NCI-H460 (cell line): ENCODE measurements at regions not wholly inside any gene's neighbourhood (a gene's known extent, or its start where the extent isn't known, plus 50 kb on each side); places are given as distances from the start of the nearest gene placed in this dataset.
"Not testable (repeated sequence)": the region's sequence is repeated elsewhere in the genome, so short reads cannot be mapped to it uniquely, and the experiment has no call there.

Experiments
- DNase-seq: peaks from one replicate; pipeline ENCODE4 v3.0.0-alpha.2; 2016; ENCODE audit warnings: low read depth; ENCODE audit errors: extremely low read depth

- no peak for DNase-seq
Measured at GRCh38 chr13:33409673-33410510, 124.3 kb upstream of the STARD13 start.

DNA sequence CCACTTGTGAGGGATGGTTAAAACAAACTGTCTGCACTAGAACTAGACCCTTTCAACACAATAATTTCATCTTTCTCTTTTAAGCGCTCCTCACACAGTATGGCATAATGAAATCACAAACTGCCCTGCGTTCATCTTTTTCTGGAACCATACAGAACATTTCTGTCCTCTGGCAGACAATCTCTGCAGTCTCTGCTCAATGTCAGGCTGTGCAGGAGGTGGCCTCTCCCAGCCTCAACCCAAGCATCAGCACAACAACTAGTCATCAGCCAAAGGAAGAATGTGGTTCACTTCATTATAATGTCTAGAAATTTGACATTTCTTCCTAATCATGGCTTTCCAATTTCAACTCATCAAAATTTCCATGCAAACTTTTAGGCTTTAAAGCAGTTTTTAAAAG, 125.1 kb upstream of the STARD13 start:
- no peak for DNase-seq

DNA sequence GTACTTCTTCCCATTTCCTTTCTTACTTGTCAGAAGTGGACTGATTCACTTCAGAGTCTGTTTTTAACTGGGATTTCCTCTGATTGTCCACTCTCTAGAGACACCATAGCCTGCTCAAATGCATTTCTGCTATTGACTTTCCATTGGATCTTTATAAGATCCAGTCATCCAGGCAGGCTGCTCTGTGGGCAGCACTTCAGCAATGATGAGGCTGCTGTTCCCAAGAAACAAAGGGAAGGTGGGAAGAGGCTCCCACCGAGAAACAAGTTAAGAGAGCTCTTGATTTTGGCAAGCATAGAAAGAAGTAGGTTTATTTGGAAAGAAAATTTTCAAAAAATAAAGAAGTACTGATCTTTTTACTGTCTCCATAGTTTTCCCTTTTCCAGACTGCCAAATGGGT, 125.8 kb upstream of the STARD13 start:
- DNase-seq = no peak

- DNase-seq = no peak
Measured at GRCh38 chr13:33415822-33416221, 130.3 kb upstream of the STARD13 start.

- not testable (repeated sequence) for DNase-seq
Measured at GRCh38 chr13:33418224-33418953, 132.8 kb upstream of the STARD13 start.

DNA sequence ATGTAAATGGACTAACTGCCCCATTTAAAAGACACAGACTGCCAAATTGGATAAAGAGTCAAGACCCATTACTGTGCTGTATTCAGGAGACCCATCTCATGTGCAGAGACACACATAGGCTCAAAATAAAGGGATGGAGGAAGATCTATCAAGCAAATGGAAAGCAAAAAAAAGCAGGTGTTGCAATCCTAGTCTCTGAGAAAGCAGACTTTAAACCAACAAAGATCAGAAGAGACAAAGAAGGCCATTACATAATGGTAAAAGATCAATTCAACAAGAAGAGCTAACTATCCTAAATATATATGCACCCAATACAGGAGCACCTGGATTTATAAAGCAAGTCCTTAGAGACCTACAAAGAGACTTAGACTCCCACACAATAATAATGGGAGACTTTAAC, 134.6 kb upstream of the STARD13 start:
- not testable (repeated sequence) for DNase-seq

GRCh38 chr13:33426131-33426530, 140.6 kb upstream of the STARD13 start:
- no peak for DNase-seq

- DNase-seq = no peak
Measured at GRCh38 chr13:33433316-33433715, 147.8 kb upstream of the STARD13 start.

- DNase-seq = no peak
Measured at GRCh38 chr13:33434676-33435075, 149.1 kb upstream of the STARD13 start.

DNA sequence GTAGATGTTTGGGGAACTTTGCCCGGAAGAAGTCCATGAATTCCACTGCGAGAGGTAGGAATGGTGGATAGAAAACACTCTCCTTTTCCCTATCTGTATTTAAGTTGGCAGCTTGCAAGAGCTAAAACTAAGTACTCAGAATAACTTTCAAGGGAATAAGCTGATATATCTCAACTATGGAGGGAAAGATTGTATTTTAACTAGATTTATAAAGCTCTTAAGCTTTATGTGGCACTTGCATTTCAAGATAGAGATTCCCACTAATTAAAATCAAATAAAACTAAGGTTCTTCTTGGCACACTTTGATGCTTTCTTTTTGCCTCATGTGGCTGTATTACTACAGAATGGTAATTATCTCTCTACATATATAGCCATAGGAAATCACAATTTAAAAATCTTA, 149.7 kb upstream of the STARD13 start:
- no peak for DNase-seq

GRCh38 chr13:33438918-33439317, 153.4 kb upstream of the STARD13 start:
- no peak for DNase-seq

DNA sequence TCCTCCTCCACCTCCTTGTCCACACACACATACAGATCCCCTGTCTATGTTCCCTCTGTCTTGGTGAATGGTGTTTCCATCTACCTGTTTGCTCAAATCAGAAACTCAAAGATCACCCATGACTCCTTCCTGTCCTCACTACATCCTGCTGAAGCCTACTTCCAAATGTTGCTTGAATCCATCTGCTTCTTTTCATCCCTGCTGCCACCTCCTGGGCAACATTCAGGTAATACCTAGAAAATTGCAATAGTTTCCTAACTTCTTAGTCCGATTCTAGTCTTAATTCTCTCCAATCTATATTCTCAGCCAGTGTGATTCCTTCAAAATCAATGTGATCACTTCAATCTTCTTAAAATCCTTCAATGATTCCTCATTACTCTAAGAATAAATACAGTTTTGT, 155.5 kb upstream of the STARD13 start:
- peak; percentile 1 for DNase-seq

DNA sequence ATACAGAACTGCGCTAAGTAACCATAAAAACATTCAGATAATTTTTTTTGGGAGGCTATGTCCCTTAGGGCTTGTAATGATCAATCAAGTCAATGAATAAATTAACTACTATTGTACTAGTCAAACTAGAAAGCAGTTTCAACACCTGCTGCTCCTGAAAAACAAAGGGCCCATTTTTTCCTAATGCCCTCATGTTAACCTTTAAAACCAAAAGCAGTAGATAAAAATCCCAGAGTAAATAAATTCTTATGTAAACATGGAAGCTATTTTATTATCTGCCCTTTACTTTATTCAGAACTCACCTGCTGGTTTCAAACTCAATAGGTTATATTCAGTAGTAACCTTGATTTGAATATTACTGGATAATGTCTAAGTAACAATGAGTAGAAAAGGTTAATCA, 159.5 kb upstream of the STARD13 start:
- no peak for DNase-seq

DNA sequence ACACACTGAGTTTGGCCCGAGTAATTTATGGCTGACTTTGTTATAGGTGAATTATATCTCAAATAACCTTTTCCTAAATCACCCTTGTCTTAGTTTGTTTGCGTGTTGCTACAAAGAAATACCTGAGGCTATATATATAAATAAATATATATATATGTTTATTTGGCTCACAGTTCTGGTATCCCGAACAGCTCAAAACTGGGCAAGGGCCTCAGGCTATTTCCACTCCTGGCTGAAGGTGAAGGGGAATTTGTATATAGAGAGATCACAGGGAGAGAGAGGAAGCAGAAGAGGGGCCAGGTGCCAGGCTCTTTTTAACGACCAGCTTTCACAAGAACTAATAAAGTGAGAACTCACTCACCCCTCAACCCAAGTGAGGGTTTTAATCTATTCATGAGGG, 159.9 kb upstream of the STARD13 start:
- no peak for DNase-seq

- no peak for DNase-seq
Measured at GRCh38 chr13:33446821-33447725, 161.5 kb upstream of the STARD13 start.

GRCh38 chr13:33448889-33449288, 163.3 kb upstream of the STARD13 start:
- no peak for DNase-seq

DNA sequence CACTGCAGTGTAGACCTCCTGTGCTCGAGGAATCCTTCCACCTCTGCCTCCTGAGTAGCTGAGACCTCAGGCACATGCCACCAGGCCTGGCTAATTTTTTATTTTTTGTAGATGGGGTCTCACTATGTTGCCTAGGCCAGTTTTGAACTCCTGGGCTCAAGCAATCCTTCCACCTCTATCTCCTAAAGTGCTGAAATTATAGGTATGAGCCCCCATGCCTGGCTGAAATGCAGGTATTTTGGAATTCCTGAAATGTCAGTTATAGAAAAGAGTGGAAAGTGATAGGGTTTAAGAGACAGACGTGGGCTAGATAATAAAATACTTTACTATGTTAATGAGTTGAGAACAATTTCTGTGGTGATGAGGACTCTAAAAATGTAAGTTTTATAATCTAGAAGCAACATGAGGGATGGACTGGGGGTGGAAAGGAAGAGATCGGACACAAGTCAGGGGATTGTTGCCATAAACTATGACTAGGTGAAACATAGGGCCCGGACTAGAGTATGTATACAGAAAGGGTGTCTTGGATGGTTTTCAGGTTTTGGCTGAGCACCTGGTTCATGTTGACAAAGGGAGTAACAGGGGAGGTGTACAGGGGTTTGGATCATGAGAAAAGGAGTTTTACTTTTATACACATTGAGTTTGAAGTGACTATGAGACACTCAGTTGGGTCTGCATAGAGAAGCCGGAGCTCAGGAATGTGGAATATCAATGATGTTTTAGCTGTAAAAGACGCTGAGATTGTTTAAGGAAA, 165.6 kb upstream of the STARD13 start:
- DNase-seq = no peak

- no peak for DNase-seq
Measured at GRCh38 chr13:33452873-33453517, 167.4 kb upstream of the STARD13 start.

GRCh38 chr13:33453936-33454335, 168.4 kb upstream of the STARD13 start:
- DNase-seq = no peak
